Left renal pelvis (tissue), 4 donors: ENCODE measurements at regions not wholly inside any gene's neighbourhood (a gene's known extent, or its start where the extent isn't known, plus 50 kb on each side); places are given as distances from the start of the nearest gene placed in this dataset.
"Not testable (repeated sequence)": the region's sequence is repeated elsewhere in the genome, so short reads cannot be mapped to it uniquely, and the experiment has no call there.

ENCODE experiments used
- DNase-seq, 4 donors: peaks; one replicate each; pipeline ENCODE4 v3.0.0-alpha.2; 2013; ENCODE audit warnings: low read depth in 4 of 4, low spot score in 3 of 4

DNA sequence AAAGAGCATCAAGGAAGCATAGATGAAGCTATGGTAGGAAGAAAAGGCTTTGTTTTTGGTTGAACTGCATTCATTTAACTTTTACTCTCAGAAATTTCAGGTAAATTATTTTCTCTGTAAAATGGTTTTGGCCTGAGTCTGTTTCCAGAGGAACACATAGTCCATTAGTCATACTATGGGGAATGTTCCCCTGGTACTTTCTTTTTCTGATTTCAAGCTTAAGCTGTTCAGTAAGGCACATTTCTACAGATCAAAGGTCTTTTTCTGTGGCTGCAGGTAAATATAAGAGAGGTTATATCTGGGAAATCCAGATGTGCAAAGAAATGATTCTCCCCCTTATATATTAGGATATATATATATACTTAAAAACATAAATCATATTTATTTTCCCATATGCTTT, 1744.4 kb upstream of the ADGRL3 start:
- DNase-seq: no peak

DNA sequence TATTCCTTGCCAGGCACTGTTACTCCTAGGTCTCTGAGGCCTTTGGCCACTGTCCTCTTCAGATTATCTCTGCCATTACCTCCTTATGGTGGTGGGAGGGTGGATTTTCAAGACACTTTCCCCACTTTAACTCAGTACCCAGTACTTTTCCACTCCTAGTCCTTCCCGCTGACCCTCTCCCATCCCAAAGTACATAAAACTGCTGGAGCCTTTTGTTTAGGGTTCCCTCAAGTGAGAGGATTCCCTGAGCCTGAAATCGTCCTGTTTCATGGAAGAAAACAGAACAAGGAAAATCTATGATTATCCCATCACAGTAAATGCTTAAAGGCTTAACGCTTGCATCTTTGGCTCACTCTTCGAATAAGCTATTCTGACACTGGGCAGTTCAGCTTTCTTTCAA, 1742.5 kb upstream of the ADGRL3 start:
- DNase-seq: no peak

DNA sequence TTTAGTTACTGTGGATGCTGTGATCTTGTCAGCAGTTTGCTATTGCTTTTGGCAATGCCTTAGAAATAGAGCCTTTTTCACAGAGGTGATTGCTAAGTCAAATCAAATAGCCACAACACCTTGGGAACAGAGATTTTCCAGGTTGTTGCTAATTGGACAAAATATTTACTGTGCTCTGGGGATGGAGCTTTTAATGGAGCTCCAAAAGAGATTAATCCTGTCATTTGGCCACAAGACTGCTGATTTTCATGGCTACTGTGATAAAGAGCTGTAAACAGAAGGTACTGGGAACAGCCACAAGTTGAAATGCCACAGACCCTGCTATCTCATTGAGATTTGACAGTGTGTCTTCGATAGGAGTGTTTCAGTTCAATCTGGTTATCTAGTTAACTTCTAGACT, 1715.2 kb upstream of the ADGRL3 start:
- no peak for DNase-seq

DNA sequence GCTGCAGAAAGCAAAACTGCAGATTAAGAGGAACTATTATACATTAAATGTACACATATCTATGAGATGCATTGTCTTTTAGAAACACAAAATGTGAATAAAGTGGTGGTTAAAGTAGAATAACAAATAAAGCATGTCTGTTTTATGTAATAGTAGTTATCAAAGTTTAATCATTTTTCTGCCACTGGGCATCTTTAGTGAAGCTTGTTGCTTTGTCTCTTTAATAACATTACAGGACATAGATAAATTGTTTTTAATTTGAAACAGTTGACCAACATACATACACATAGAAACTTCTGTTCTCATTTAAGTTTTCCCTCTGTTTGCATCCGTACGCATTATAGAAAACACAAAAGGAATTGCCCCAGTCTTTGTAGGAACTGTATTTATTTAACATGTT, 1700.0 kb upstream of the ADGRL3 start:
- no peak for DNase-seq

DNA sequence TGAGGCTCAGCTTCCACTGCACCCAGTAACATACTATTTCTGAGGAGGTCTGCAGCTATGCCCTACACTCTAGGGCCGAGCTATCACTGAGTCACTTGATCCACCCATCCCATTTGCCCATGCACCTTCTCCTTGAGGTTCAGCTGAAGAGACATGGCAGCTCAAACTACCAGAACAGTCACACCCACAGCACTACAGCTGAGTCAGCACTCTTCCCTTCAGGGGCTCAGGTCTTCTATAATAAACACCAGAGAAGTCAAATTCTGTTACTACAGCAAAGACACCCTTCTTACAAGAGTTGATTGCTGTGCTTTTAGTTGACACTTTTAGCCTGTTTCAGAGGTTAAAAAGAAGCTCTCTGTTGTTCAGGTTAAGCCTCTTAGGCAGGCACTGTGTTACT, 1696.4 kb upstream of the ADGRL3 start:
- no peak for DNase-seq

DNA sequence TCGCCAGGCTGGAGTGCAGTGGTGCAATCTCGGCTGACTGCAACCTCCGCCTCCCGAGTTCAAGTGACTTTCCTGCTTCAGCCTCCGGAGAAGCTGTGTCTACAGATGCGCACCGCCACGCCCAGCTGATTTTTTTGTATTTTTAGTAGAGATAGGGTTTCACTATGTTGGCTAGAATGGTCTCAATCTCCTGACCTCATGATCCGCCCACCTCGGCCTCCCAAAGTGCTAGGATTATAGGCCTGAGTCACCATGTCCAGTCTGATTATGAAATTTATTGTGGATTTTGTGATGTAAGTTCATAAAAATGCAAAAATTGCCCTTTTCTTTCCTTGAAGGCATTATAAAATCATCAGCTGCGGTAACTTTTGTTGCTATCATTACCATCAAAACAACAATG, 1688.3 kb upstream of the ADGRL3 start:
- DNase-seq: not testable (repeated sequence)

DNA sequence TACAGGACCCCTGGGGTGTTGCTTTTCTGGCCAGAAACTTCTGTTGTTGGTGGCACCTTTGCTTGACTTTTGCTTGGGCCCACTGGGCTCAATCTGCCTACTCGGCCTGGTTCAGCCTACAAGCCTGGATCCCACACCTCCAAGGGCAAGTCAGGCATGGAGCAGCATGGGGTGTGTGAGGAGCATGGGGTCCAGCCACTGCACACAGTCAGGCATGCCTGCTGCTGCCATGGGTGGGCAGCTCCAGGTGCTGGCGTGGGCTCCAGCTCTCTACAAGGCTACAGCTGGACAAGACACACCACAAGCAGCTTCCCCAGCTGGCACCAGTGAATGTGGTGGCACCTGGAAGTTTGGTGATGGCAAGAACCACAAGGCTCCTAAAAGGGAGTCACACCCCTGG, 1683.1 kb upstream of the ADGRL3 start:
- DNase-seq: no peak

DNA sequence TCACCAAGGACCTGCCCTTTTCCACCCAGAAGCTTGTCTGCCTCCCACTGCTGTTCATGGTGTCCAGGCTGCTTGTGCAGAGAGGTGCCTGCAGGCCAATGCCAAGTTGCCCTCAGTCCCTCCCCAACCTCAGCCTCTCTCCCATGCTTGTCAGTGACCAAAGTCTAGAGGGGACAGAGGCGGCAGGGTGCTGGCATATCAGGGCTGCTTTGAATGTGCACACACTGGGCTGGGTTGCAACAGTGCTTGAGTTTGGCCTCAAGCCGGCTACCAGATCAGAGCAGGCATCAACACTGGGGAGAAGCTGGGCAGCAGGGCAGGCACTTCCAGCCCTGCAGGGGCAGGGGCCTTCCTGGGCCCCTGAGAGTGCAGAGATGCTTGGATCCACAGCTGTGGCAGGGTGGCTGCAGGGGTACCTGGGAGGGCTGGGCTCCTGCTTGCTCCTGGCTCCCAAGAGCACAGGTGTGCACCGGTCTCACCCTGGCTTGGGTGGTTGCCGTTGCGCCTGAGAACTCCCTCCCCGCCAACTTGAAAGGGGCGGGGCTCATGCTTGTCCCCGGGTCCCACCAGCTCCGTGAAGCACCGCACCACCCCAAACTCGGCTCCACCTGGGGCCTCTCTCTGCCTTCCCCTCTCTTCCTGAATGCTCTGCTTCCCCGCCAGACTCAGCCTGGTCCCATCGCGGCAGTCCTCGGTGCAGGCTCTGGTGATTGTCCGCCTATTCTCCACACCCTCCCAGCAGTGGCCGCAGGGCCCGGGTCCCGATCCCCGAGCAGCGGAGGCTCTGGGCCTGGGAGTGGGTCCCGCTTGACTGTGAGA, 1681.9 kb upstream of the ADGRL3 start:
- no peak for DNase-seq

DNA sequence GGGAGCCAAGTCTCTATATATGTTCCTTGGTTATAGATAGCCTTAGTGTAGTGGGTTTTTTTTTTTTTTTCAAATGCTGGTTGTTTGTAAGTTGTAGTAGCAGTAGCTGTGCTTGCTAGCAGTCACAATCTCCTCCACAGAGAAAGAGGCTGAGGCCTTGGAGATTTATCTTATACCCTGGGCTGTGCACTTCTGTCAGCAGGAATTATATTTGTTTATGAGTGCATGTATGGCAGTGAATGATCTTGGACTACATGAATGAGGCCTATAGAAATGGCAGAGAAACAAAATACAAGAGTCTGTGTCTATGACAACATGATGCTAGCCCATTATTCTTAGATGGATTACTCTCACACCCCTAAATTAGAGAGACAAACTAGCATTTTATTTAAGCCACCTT, 1674.2 kb upstream of the ADGRL3 start:
- DNase-seq: no peak

DNA sequence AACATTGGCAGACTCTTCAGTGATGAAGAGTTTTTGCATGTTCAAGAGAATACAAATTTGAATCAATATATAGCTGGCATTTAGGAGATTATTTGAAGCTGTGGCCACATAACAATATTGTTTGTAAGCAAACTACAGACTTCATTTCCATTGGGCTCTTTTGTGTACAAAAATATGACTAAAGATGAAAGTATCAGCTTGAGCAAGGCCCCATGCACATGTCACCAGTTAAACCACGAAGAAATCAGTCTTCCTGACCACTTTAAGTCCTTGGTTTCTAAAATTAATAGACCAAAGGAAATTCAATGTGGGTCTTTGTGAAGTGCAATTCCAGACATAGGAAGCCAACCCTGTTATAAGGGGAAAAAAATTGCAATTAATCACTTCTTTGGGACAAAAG, 1664.6 kb upstream of the ADGRL3 start:
- no peak for DNase-seq

DNA sequence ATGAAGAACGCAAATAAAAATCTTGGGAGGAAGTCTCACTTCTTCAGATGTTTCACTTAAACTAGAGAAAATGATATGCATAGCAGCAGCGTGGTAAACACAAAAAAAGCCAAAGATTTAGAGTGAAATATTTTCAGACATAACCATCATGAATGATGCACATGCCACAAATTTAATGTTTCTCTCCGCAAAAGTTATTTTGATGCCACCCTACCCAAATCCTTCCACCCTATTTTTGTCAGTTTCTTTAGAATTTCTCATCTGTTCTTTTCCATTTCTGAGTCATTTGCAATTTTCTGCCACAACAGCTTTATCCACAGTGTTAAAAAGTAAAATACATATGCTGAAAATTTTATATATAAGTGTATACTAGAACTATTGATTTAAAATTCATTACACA, 1663.7 kb upstream of the ADGRL3 start:
- no peak for DNase-seq

DNA sequence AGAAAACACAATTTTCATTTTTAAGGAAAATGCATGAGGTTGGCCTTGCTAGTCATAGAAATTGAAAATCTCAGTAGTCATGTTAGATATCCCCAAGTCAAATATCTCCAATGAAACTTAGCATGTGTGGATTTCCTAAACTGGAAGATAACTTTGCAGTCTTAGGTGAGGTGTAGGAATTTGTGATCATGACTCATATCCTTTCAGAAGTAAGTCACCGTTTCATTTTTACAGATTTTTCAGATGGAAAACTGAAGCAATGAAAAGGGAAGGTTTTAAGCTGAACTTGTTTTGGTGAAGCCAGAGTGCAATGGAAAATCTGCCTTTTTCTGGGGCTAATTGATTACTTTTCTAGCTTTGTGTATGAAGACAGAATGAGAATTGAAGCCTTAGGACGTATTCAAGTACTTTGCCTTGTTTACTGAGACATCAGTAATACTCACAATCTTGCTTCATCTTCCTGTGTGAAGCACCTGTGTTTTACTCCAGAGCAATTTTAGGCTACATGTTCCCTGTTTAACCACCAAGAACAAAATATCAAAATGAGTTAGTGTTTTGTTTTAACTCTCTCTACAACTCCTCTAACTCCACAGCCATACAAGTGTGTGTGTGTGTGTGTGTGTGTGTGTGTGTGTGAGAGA, 1662.8 kb upstream of the ADGRL3 start:
- no peak for DNase-seq

DNA sequence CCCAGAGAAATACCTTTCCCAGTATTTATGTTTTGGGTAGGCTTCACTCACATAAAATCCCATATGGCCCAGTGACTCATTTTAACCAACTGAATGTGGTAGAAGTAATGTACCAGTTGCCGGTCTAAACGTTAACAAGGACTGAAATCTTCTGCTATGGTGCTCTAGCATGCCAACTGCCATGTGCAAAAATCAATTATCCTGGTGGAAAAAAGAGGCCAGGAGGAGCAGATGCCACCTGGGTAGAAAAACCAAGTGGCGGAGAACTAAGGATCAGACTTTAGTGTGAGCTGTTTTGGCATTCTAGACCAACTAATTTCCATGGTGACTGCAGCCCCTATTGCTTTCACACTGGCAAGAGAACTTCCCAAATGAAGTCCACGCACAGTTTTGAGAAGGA, 1660.7 kb upstream of the ADGRL3 start:
- DNase-seq: no peak

DNA sequence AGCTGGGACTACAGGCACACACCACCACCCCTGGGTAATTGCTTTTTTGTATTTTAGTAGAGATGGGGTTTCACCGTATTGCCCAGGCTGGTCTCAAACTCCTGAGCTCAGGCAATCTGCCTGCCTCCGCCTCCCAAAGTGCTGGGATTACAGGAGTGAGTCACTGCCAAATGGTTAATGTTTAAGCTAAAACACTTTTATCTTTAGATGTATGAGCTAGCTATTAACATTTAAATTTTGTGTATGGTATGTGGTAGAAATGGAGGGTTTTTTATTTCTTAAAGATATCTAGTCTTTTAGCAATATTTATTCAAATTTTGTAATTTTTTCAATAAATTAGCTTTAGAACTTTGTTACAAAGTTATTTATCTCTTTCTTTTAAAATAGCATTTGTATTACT, 1659.8 kb upstream of the ADGRL3 start:
- no peak for DNase-seq

DNA sequence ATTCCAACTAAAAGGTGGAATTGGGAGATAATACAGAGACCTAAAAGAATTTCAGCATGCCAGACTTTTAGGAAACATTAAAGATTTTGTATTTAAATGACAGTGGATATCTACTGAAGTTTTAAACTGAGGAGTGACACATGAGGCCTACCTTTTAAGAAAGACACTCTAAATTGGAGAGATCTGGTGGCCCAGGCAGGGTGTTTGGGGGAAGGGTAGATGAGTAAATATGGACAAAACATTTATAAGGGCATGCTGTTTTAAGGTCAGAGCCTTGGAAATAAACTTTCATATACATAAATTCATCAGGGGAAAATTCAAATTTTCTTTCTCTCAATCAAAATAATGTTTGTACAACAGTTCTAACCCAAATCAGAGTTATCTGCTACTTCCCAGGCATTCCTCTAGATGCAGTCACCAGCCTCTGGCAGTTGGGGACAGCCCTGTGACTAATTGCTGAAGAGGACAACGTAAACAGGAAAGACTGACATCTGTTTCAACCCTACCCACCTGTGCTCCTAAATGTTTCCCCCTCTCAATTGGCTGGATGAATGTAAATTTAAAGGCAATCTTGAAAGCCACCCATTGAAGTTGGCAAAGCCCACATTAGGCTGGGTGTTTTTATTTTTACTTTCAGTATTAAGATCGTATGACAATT, 1646.9 kb upstream of the ADGRL3 start:
- no peak for DNase-seq

DNA sequence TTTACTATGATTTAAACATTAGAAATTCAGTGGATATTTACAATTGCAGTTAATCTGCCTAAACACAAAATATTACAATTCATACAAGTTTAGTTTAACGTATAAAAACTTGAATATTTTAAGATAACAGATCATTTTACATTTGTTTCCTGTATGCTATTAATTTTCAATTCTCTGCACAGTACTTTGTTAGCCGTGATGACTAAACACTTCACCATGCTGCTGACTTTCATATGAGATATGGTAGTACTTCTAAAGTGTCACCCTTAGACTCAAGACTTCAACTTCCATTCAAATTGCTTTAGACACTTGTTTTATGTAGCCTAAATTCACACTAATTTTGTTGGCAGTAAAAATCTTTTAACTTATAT, 1646.4 kb upstream of the ADGRL3 start:
- DNase-seq: no peak

DNA sequence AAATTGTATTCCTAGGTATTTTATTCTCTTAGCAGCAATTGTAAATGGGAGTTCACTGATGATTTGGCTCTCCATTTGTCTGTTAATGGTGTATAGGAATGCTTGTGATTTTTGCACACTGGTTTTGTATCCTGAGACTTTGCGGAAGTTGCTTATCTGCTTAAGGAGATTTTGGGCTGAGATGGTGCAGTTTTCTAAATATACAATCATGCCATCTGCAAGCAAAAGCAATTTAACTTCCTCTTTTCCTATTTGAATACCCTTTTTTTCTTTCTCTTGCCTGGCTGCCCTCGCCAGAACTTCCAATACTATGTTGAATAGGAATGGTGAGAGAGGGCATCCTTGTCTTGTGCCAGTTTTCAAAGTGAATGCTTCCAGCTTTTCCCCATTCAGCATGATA, 1643.9 kb upstream of the ADGRL3 start:
- DNase-seq: not testable (repeated sequence)

DNA sequence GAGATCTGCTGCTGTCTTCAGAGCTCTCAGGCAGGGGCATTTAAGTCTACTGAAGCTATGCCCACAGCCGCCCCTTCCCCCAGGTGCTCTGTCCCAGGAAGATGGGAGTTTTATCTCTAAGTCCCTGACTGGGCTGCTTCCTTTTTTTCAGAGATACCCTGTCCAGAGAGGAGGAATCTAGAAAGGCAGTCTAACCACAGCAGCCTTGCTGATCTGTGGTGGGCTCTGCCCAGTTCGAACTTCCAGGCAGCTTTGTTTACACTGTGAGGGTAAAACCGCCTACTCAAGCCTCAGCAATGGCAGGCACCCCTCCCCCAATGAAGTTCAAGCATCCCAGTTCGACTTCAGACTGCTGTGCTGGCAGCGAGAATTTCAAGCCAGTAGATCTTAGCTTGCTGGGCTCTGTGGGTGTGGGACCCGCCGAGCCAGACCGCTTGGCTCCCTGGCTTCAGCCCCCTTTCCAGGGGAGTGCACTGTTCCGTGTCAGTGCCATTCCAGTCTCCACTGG, 1639.9 kb upstream of the ADGRL3 start:
- DNase-seq: not testable (repeated sequence)

DNA sequence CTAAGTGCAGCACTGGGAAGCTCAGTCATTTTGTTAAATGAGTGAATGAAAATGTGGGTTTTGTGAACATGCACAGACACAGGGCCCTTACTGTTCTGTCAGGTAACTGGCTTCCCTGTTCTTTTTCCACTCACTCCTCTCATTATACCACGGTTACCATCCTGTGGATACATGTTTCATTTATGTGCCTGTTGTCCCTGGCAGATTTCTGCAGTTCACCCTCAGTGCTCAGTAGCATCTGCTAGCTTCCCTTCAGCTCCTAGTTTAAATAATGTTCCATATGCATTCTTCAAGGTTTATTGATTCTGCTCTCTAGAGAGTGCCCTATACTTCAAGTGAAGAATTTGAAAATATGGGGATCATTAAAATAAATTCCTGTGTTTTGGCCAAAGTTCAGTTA, 1634.3 kb upstream of the ADGRL3 start:
- no peak for DNase-seq

DNA sequence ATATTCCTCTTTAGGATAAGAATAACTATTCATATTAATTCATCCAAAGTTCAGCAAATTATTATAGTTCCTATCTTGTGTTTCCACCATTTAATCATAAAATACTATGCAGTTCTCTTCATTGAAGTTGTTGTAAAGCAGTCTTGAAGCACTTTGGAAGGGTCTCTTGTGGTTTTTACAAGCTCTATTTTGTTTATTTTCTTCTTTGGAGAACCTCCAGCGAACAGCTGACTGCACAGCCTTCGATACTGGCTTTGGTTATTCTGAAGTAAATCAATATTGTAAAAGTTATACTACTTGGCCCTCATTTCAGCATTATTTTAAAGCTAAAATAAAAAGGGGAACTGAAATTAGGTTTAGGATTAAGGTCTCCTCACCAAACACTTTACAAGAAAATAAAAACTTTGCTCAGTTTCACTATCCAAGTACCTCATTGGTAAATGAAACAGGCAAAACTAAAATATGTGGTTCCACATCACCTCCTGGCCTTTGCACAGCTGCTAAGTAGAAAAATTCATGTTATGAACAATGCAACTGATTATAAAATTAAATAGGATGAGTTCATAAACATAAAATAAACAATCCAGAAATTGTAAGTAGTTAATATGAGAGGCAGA, 1629.2 kb upstream of the ADGRL3 start:
- no peak for DNase-seq

DNA sequence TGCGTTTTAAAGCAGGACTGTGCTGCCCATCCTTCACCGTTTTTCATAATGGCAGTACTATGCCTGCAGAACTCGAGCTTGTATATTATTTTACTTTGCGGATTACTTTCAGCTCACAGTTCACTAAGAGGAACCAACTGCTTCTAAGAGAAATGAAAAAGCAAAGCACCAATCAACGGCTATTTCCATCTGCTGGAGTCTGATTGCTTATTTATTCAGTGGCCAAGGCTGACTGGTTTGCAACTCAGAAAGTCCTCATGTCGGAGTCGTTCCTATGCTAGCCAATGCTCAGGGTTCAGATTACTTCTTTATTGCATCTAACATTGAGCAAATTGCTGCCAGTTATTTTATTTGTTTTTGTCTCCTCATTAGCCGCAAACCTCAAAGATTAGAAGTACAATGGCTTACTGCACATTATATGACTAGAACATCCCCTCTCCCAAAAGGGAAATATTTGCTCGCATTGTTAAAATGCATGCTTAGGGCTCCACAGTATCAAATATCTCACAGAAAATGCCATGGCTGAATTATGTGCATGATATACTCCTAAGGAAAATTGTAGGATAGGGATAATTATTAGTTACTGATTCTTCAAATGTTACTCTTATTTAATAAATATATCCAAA, 1628.2 kb upstream of the ADGRL3 start:
- DNase-seq: no peak
